ENCODE measurements at regions not wholly inside any gene's neighbourhood (a gene's known extent, or its start where the extent isn't known, plus 50 kb on each side); places are given as distances from the start of the nearest gene placed in this dataset.

DNA sequence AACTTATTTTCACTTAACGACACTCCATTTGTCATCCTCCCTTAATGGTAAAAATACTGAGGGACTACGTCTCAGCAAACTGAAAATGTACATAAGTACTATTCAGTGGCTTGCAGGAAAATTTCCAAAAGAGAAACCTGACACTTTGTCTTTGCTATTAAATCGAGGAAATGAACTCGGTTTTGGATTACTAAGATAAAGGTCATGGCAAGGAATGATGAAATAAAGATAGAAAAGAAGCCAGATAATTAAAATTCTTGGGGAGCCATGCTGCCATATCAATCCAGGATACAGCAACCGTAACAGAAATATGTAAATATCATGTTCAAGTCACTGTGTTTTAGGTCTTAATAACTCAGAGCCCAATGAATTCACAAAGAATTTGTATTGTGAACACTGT is 647.8 kb downstream of the CDH9 start:
- RAD21 ChIA-PET (ENCODE audit: unreplicated experiment): no interaction called here
- Histone ChIP-seq H3K9ac (ENCODE audit: control insufficient read depth, insufficient read depth, low read length) (no peak overlapping the region), H2AFZ (ENCODE audit: control insufficient read depth, low read depth, low read length) (no peak overlapping the region), H3K9me3 (replicated peaks; ENCODE audit: control insufficient read depth, insufficient read depth, low read length) (no peaks in the 10 kb centered on the region), H3K79me2 (ENCODE audit: control insufficient read depth, insufficient read depth, low read length) (no peaks in the 10 kb centered on the region), H3K27ac (ENCODE audit: control insufficient read depth, insufficient read depth) (no peak overlapping the region), H3K27me3 (replicated peaks in 1 of 2; ENCODE audit: control insufficient read depth in 2 of 2, insufficient read depth in 2 of 2, low read length in 1 of 2) (no peaks in the 10 kb centered on the region), H3K36me3 (ENCODE audit: control insufficient read depth in 2 of 2, insufficient read depth in 2 of 2, low read length in 1 of 2) (no peaks in the 10 kb centered on the region), H3K4me2 (ENCODE audit: control insufficient read depth, insufficient read depth) (no peak overlapping the region), H3K4me1 (ENCODE audit: control insufficient read depth, insufficient read depth, low read length) (no peaks in the 10 kb centered on the region), H3K4me3 (no peak overlapping the region), H4K20me1 (ENCODE audit: control insufficient read depth, insufficient read depth) (no peaks in the 10 kb centered on the region)
- DNase-seq (ENCODE audit: low read depth, low spot score) (no peak), FAIRE-seq (no peak), ATAC-seq (no peak)
- POLR2A ChIA-PET: no interaction called here
- intact Hi-C loops (cut with micrococcal nuclease; ENCODE audit: unreplicated experiment) (no loop called here), in situ Hi-C loops (cut with MboI) (no loop called here)
- CTCF ChIA-PET: interaction anchor here (1.0 kb wide), 1 partner anchor 310 kb away, joined by 3 read pairs; no protein-coding TSS in a partner anchor
- WGBS (ENCODE audit: insufficient coverage, insufficient replicate concordance, low lambda C conversion rate, missing lambda C conversion rate): 29% methylated on average over 5 of the region's 5 CpGs
- BruUV-seq (replicated peaks): no TSS peak
- SMC1A ChIA-PET (ENCODE audit: uncharacterized antibody, unreplicated experiment): interaction anchor here (1.2 kb wide), 1 partner anchor 15 kb away, joined by 3 read pairs; no protein-coding TSS in a partner anchor
- no peak for TF ChIP-seq USF1 (IDR thresholded peaks at IDR 0.05; ENCODE audit: borderline replicate concordance, extremely low read length, insufficient read depth, low read depth, low read length)
- TF ChIP-seq MEF2B (IDR thresholded peaks at IDR 0.05; ENCODE audit: partially characterized antibody, poor library complexity, severe bottlenecking): no peak
- no peak for TF ChIP-seq IKZF1 (conservative IDR thresholded peaks at IDR 0.05)
- TF ChIP-seq REST (IDR thresholded peaks at IDR 0.05; ENCODE audit: low read depth, low read length): no peak
- no peak for TF ChIP-seq ZBED1 (IDR thresholded peaks at IDR 0.05; ENCODE audit: borderline replicate concordance)
- TF ChIP-seq BCL11A (IDR thresholded peaks at IDR 0.05; ENCODE audit: low read depth, low read length): no peak
- TF ChIP-seq ZNF207 (IDR thresholded peaks at IDR 0.05; ENCODE audit: borderline replicate concordance): no peak
- no peak for TF ChIP-seq PML (IDR thresholded peaks at IDR 0.05; ENCODE audit: low read length)
- no peak for TF ChIP-seq TAF1 (IDR thresholded peaks at IDR 0.05; ENCODE audit: borderline replicate concordance, low read depth, low read length)
- no peak for TF ChIP-seq POLR2AphosphoS5 (IDR thresholded peaks at IDR 0.05; ENCODE audit: low read length)
- no peak for TF ChIP-seq NFYA (IDR thresholded peaks at IDR 0.05; ENCODE audit: borderline replicate concordance, low read depth, low read length)
- TF ChIP-seq, protein P1, sequence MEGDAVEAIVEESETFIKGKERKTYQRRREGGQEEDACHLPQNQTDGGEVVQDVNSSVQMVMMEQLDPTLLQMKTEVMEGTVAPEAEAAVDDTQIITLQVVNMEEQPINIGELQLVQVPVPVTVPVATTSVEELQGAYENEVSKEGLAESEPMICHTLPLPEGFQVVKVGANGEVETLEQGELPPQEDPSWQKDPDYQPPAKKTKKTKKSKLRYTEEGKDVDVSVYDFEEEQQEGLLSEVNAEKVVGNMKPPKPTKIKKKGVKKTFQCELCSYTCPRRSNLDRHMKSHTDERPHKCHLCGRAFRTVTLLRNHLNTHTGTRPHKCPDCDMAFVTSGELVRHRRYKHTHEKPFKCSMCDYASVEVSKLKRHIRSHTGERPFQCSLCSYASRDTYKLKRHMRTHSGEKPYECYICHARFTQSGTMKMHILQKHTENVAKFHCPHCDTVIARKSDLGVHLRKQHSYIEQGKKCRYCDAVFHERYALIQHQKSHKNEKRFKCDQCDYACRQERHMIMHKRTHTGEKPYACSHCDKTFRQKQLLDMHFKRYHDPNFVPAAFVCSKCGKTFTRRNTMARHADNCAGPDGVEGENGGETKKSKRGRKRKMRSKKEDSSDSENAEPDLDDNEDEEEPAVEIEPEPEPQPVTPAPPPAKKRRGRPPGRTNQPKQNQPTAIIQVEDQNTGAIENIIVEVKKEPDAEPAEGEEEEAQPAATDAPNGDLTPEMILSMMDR (IDR thresholded peaks at IDR 0.05 in 2 of 3, conservative IDR thresholded peaks at IDR 0.05 in 1 of 3; ENCODE audit: control insufficient read depth in 2 of 3, extremely low read depth in 1 of 3, insufficient read depth in 1 of 3, low read depth in 3 of 3, low read length in 3 of 3): no peak
- no peak for TF ChIP-seq IKZF2 (IDR thresholded peaks at IDR 0.05)
- TF ChIP-seq, protein P2, sequence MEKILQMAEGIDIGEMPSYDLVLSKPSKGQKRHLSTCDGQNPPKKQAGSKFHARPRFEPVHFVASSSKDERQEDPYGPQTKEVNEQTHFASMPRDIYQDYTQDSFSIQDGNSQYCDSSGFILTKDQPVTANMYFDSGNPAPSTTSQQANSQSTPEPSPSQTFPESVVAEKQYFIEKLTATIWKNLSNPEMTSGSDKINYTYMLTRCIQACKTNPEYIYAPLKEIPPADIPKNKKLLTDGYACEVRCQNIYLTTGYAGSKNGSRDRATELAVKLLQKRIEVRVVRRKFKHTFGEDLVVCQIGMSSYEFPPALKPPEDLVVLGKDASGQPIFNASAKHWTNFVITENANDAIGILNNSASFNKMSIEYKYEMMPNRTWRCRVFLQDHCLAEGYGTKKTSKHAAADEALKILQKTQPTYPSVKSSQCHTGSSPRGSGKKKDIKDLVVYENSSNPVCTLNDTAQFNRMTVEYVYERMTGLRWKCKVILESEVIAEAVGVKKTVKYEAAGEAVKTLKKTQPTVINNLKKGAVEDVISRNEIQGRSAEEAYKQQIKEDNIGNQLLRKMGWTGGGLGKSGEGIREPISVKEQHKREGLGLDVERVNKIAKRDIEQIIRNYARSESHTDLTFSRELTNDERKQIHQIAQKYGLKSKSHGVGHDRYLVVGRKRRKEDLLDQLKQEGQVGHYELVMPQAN (conservative IDR thresholded peaks at IDR 0.05): no peak
- no peak for TF ChIP-seq SUZ12 (IDR thresholded peaks at IDR 0.05; ENCODE audit: unreplicated experiment)
- TF ChIP-seq NR2C2 (IDR thresholded peaks at IDR 0.05; ENCODE audit: borderline replicate concordance, control insufficient read depth, insufficient read length, low read depth): no peak
- TF ChIP-seq JUNB (IDR thresholded peaks at IDR 0.05): no peak
